HEK293 (cell line): ENCODE measurements at regions not wholly inside any gene's neighbourhood (a gene's known extent, or its start where the extent isn't known, plus 50 kb on each side); places are given as distances from the start of the nearest gene placed in this dataset.
A peak's percentile ranks its signal among the peaks of the same experiment; 100 is the strongest.

Experiments
- GFI1B ChIP-seq: fragments of 450-650 bp; formaldehyde crosslinking; IDR thresholded peaks from 2 replicates; pipeline ENCODE4 v1.5.1; 2016; ENCODE audit warnings: missing biosample characterization, missing genetic modification characterization
- KLF1 ChIP-seq: fragments of 450-650 bp; formaldehyde crosslinking; IDR thresholded peaks from 2 replicates; pipeline ENCODE4 v1.5.1; 2016; ENCODE audit warnings: missing biosample characterization, missing genetic modification characterization
- KLF16 ChIP-seq: fragments of 450-650 bp; formaldehyde crosslinking; IDR thresholded peaks from 2 replicates; pipeline ENCODE4 v1.5.1; 2017; ENCODE audit warnings: missing biosample characterization, missing genetic modification characterization
- OVOL3 ChIP-seq: fragments of 450-650 bp; formaldehyde crosslinking; IDR thresholded peaks from 2 replicates; pipeline ENCODE4 v1.5.1; 2016; ENCODE audit warnings: missing biosample characterization, missing genetic modification characterization
- REPIN1 ChIP-seq: fragments of 450-650 bp; formaldehyde crosslinking; IDR thresholded peaks from 2 replicates; pipeline ENCODE4 v1.5.1; 2017; ENCODE audit warnings: missing biosample characterization, missing genetic modification characterization, low read depth
- SETDB1 ChIP-seq: IDR thresholded peaks from one replicate; pipeline ENCODE4 v1.6.1; 2017; ENCODE audit warnings: mild to moderate bottlenecking, low read length, moderate library complexity, mixed read lengths; ENCODE audit not compliant: insufficient read length
- ZBTB8A ChIP-seq: fragments of 450-650 bp; formaldehyde crosslinking; IDR thresholded peaks from 2 replicates; pipeline ENCODE4 v1.5.1; 2016; ENCODE audit warnings: missing biosample characterization, missing genetic modification characterization
- ZFP41 ChIP-seq: fragments of 450-650 bp; formaldehyde crosslinking; IDR thresholded peaks from 2 replicates; pipeline ENCODE4 v1.5.1; 2016; ENCODE audit warnings: missing biosample characterization, missing genetic modification characterization, borderline replicate concordance
- ZFP69B ChIP-seq: fragments of 450-650 bp; formaldehyde crosslinking; IDR thresholded peaks from 2 replicates; pipeline ENCODE4 v1.5.1; 2016; ENCODE audit warnings: missing biosample characterization, missing genetic modification characterization
- ZNF211 ChIP-seq: fragments of 450-650 bp; formaldehyde crosslinking; IDR thresholded peaks from 2 replicates; pipeline ENCODE4 v1.5.1; 2016; ENCODE audit warnings: low read depth, missing biosample characterization, missing genetic modification characterization
- ZNF26 ChIP-seq: fragments of 450-650 bp; formaldehyde crosslinking; IDR thresholded peaks from 2 replicates; pipeline ENCODE4 v1.5.1; 2016; ENCODE audit warnings: missing biosample characterization, missing genetic modification characterization
- ZNF311 ChIP-seq: fragments of 450-650 bp; formaldehyde crosslinking; IDR thresholded peaks from 2 replicates; pipeline ENCODE4 v1.5.1; 2017; ENCODE audit warnings: missing biosample characterization, missing genetic modification characterization, borderline replicate concordance
- ZNF362 ChIP-seq: fragments of 450-650 bp; formaldehyde crosslinking; IDR thresholded peaks from 2 replicates; pipeline ENCODE4 v1.5.1; 2016; ENCODE audit warnings: missing biosample characterization, missing genetic modification characterization
- ZNF394 ChIP-seq: fragments of 450-650 bp; formaldehyde crosslinking; IDR thresholded peaks from 2 replicates; pipeline ENCODE4 v1.5.1; 2016; ENCODE audit warnings: missing biosample characterization, missing genetic modification characterization, mild to moderate bottlenecking, moderate library complexity, borderline replicate concordance
- ZNF473 ChIP-seq: fragments of 450-650 bp; formaldehyde crosslinking; IDR thresholded peaks from 2 replicates; pipeline ENCODE4 v1.5.1; 2017; ENCODE audit warnings: missing biosample characterization, missing genetic modification characterization
- ZNF48 ChIP-seq: fragments of 450-650 bp; formaldehyde crosslinking; IDR thresholded peaks from 2 replicates; pipeline ENCODE4 v1.5.1; 2016; ENCODE audit warnings: missing biosample characterization, missing genetic modification characterization
- ZNF488 ChIP-seq: fragments of 450-650 bp; formaldehyde crosslinking; IDR thresholded peaks from 2 replicates; pipeline ENCODE4 v1.5.1; 2016; ENCODE audit warnings: missing biosample characterization, missing genetic modification characterization
- ZNF513 ChIP-seq: fragments of 450-650 bp; IDR thresholded peaks from 2 replicates; pipeline ENCODE4 v1.5.1; 2018; ENCODE audit warnings: missing biosample characterization, missing genetic modification characterization
- ZNF555 ChIP-seq: fragments of 450-650 bp; formaldehyde crosslinking; conservative IDR thresholded peaks from 2 replicates; pipeline ENCODE4 v1.5.1; 2017; ENCODE audit warnings: missing biosample characterization, mild to moderate bottlenecking, missing genetic modification characterization, inconsistent platforms
- ZNF571 ChIP-seq: fragments of 450-650 bp; formaldehyde crosslinking; IDR thresholded peaks from 2 replicates; pipeline ENCODE4 v1.5.0; 2017; ENCODE audit warnings: missing biosample characterization, missing genetic modification characterization
- ZNF626 ChIP-seq: fragments of 450-650 bp; sonication (Bioruptor Pico); formaldehyde crosslinking; IDR thresholded peaks from 2 replicates; pipeline ENCODE4 v1.5.1; 2018; ENCODE audit warnings: missing biosample characterization, missing genetic modification characterization, inconsistent platforms
- ZSCAN16 ChIP-seq: fragments of 450-650 bp; formaldehyde crosslinking; IDR thresholded peaks from 2 replicates; pipeline ENCODE4 v1.5.1; 2016; ENCODE audit warnings: missing biosample characterization, missing genetic modification characterization
- ZSCAN18 ChIP-seq: fragments of 450-650 bp; formaldehyde crosslinking; IDR thresholded peaks from 2 replicates; pipeline ENCODE4 v1.5.1; 2016; ENCODE audit warnings: missing biosample characterization, missing genetic modification characterization
- ZSCAN23 ChIP-seq: fragments of 450-650 bp; formaldehyde crosslinking; IDR thresholded peaks from 2 replicates; pipeline ENCODE4 v1.5.1; 2016; ENCODE audit warnings: missing biosample characterization, missing genetic modification characterization
- ZXDB ChIP-seq: fragments of 450-650 bp; formaldehyde crosslinking; IDR thresholded peaks from 2 replicates; pipeline ENCODE4 v1.5.1; 2016; ENCODE audit warnings: missing biosample characterization, missing genetic modification characterization

GRCh38 chr7:149692056-149692455 is 81.3 kb downstream of the ZNF467 start (continued):
- 0 out of 2 replicates have a peak, but pooled peaks have one; percentile 22 for TF ChIP-seq ZXDB (tag by site-specific recombination)
- TF ChIP-seq ZNF48 (tag by site-specific recombination), result no peak
- TF ChIP-seq ZNF311 (tag by site-specific recombination), result no peak
- no peak for TF ChIP-seq OVOL3 (tag by site-specific recombination)
- no peak for TF ChIP-seq ZSCAN18 (tag by site-specific recombination)
- no peak for TF ChIP-seq ZNF488 (tag by site-specific recombination)
- TF ChIP-seq ZNF211, result no peak
- TF ChIP-seq KLF1 (tag by site-specific recombination), result no peak
- no peak for TF ChIP-seq GFI1B (tag by site-specific recombination)
- TF ChIP-seq ZNF513 (tag by site-specific recombination), result no peak
- TF ChIP-seq SETDB1, result no peak
- no peak for TF ChIP-seq ZFP69B
- no peak for TF ChIP-seq ZNF571 (tag by site-specific recombination)
- TF ChIP-seq KLF16 (tag by site-specific recombination), result no peak
- TF ChIP-seq ZNF26, result no peak
- no peak for TF ChIP-seq ZNF362 (tag by site-specific recombination)
- TF ChIP-seq ZNF473, result no peak
- peak; percentile 61 for TF ChIP-seq ZNF555 (tag by site-specific recombination)
- TF ChIP-seq ZNF394 (tag by site-specific recombination), result peak; percentile 89
- no peak for TF ChIP-seq ZSCAN16 (tag by site-specific recombination)
- no peak for TF ChIP-seq REPIN1
- TF ChIP-seq ZFP41, result no peak
- TF ChIP-seq ZSCAN23 (tag by site-specific recombination), result no peak
- TF ChIP-seq ZBTB8A (tag by site-specific recombination), result peak; percentile 50; the same call in 1 of the 2 replicates
- TF ChIP-seq ZNF626 (tag by site-specific recombination), result no peak
